ENCODE measurements at regions not wholly inside any gene's neighbourhood (a gene's known extent, or its start where the extent isn't known, plus 50 kb on each side); places are given as distances from the start of the nearest gene placed in this dataset.
A peak's percentile ranks its signal among the peaks of the same experiment; 100 is the strongest.

DNA sequence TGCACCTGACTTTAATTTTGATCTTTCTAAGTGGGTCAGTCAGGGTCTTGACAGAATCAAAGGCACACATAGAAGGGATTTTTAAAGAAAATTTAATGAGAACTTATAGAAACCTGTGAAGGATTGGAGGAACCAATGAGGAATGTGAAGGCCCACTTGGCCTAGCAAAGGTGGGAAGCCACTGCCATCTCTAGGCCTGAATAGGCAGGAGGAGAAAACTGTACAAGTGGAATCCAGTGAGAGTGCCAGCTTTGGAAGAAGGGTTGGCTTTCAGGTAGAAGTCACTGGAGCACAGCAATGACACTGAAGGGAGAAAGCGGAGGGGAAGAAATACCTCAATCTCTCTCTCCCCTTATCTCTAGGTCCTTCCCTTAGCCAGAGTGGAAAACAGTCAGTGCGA is 380.7 kb upstream of the KCNMB2 start:
- H3K9me2 ChIP-seq (replicated peaks; ENCODE audit: low read length): no peaks in the 10 kb centered on the region
- no peaks in the 10 kb centered on the region for H3F3A ChIP-seq (ENCODE audit: low read length, unreplicated experiment)
- TF ChIP-seq EZH2phosphoT487 (IDR thresholded peaks at IDR 0.05; ENCODE audit: borderline replicate concordance, low read length) (no peak), CTCF (conservative IDR thresholded peaks at IDR 0.05; ENCODE audit: low read depth, low read length) (peak; percentile 39; the same call in 1 of the 2 replicates)
- no peaks in the 10 kb centered on the region for H3K4me1 ChIP-seq (ENCODE audit: insufficient read depth, low read length)
- no peak overlapping the region for H3K4me3 ChIP-seq (ENCODE audit: low read length)
- no peak overlapping the region for H3K9ac ChIP-seq (ENCODE audit: low read length)
- ChIA-PET POLR2A (ENCODE audit: unreplicated experiment) (no interaction called here), CTCF (no interaction called here)
- ATAC-seq (0 out of 2 replicates have a peak, but pooled peaks have one; percentile 24), DNase-seq (peak; percentile 19)
- no peaks in the 10 kb centered on the region for H3K79me2 ChIP-seq (ENCODE audit: low read length)
- H3K27me3 ChIP-seq (ENCODE audit: low read length): no peaks in the 10 kb centered on the region
- no peaks in the 10 kb centered on the region for H3K9me3 ChIP-seq (ENCODE audit: low read length)
- no peaks in the 10 kb centered on the region for H4K20me1 ChIP-seq (ENCODE audit: low read length)
- H2AFZ ChIP-seq (ENCODE audit: low read length): no peak overlapping the region
- intact Hi-C loops (cut with micrococcal nuclease): loop anchor here (10.0 kb wide), 2 partner anchors 169 to 781 kb away; no protein-coding TSS in a partner anchor
- no TSS peak for BruUV-seq (replicated peaks)
- no peak overlapping the region for H3K4me2 ChIP-seq (ENCODE audit: low read length)
- no peaks in the 10 kb centered on the region for H3K36me3 ChIP-seq (ENCODE audit: low read depth, low read length)
- H3K27ac ChIP-seq (ENCODE audit: low read length): no peak overlapping the region

DNA sequence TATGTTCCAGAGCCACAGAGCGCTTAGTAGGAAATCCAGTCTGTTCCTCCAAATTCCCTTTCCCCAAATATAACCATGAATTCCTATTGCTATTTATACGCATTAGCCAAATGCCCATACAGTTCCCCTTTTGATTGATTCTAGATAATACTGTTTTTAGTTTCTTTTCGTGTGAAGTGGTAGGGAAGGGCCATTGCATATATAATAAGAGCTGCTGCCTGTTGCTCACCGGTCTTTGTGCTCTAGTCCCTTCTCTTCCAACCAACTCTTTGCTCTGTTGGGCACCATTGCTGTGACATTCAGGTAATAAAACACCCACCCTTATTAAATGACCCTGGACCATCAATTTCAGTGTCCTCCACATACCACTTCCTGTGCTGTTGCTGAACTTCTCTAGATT is 379.9 kb upstream of the KCNMB2 start:
- ATAC-seq (no peak), DNase-seq (no peak)
- TF ChIP-seq EZH2phosphoT487 (IDR thresholded peaks at IDR 0.05; ENCODE audit: borderline replicate concordance, low read length): no peak
- no peak for TF ChIP-seq EZH2 (IDR thresholded peaks at IDR 0.05; ENCODE audit: low read length, unreplicated experiment)
- no peak for TF ChIP-seq CTCF (conservative IDR thresholded peaks at IDR 0.05; ENCODE audit: low read depth, low read length)
- Histone ChIP-seq H2AFZ (ENCODE audit: low read length) (no peak overlapping the region), H3F3A (ENCODE audit: low read length, unreplicated experiment) (no peaks in the 10 kb centered on the region), H3K36me3 (ENCODE audit: low read depth, low read length) (no peaks in the 10 kb centered on the region), H3K4me2 (ENCODE audit: low read length) (no peak overlapping the region), H3K27ac (ENCODE audit: low read length) (no peak overlapping the region), H4K20me1 (ENCODE audit: low read length) (no peaks in the 10 kb centered on the region), H3K4me3 (ENCODE audit: low read length) (no peak overlapping the region), H3K4me1 (ENCODE audit: insufficient read depth, low read length) (no peaks in the 10 kb centered on the region), H3K79me2 (ENCODE audit: low read length) (no peaks in the 10 kb centered on the region), H3K9ac (ENCODE audit: low read length) (no peak overlapping the region), H3K27me3 (ENCODE audit: low read length) (no peaks in the 10 kb centered on the region), H3K9me2 (replicated peaks; ENCODE audit: low read length) (no peaks in the 10 kb centered on the region), H3K9me3 (ENCODE audit: low read length) (no peaks in the 10 kb centered on the region)
- ChIA-PET POLR2A (ENCODE audit: unreplicated experiment) (no interaction called here), CTCF (no interaction called here)
- intact Hi-C loops (cut with micrococcal nuclease): loop anchor here (10.0 kb wide), 2 partner anchors 168 to 782 kb away; no protein-coding TSS in a partner anchor
- BruUV-seq (replicated peaks): no TSS peak

- H3K4me1 ChIP-seq (ENCODE audit: insufficient read depth, low read length): no peaks in the 10 kb centered on the region
- no peaks in the 10 kb centered on the region for H3K79me2 ChIP-seq (ENCODE audit: low read length)
- H3K27ac ChIP-seq (ENCODE audit: low read length): no peak overlapping the region
- ATAC-seq (no peak), DNase-seq (no peak)
- H3K9me3 ChIP-seq (ENCODE audit: low read length): no peaks in the 10 kb centered on the region
- H3K9me2 ChIP-seq (replicated peaks; ENCODE audit: low read length): no peaks in the 10 kb centered on the region
- intact Hi-C loops (cut with micrococcal nuclease): loop anchor here (10.0 kb wide), 2 partner anchors 165 to 785 kb away; no protein-coding TSS in a partner anchor
- no peaks in the 10 kb centered on the region for H3K36me3 ChIP-seq (ENCODE audit: low read depth, low read length)
- no peaks in the 10 kb centered on the region for H3F3A ChIP-seq (ENCODE audit: low read length, unreplicated experiment)
- no peak overlapping the region for H2AFZ ChIP-seq (ENCODE audit: low read length)
- H3K4me3 ChIP-seq (ENCODE audit: low read length): no peak overlapping the region
- ChIA-PET POLR2A (ENCODE audit: unreplicated experiment) (no interaction called here), CTCF (no interaction called here)
- H4K20me1 ChIP-seq (ENCODE audit: low read length): no peaks in the 10 kb centered on the region
- H3K4me2 ChIP-seq (ENCODE audit: low read length): no peak overlapping the region
- no peak overlapping the region for H3K9ac ChIP-seq (ENCODE audit: low read length)
- no TSS peak for BruUV-seq (replicated peaks)
- no peaks in the 10 kb centered on the region for H3K27me3 ChIP-seq (ENCODE audit: low read length)
- no peak for TF ChIP-seq EZH2 (IDR thresholded peaks at IDR 0.05; ENCODE audit: low read length, unreplicated experiment)
- no peak for TF ChIP-seq EZH2phosphoT487 (IDR thresholded peaks at IDR 0.05; ENCODE audit: borderline replicate concordance, low read length)
- no peak for TF ChIP-seq CTCF (conservative IDR thresholded peaks at IDR 0.05; ENCODE audit: low read depth, low read length)
Measured at GRCh38 chr3:178159691-178160220, 376.5 kb upstream of the KCNMB2 start.

Measured in PC-3 (cell line).